HG02642 (cell line): ENCODE measurements at regions not wholly inside any gene's neighbourhood (a gene's known extent, or its start where the extent isn't known, plus 50 kb on each side); places are given as distances from the start of the nearest gene placed in this dataset.

Source experiments
- ATAC-seq: cut with Tn5 transposase; IDR thresholded peaks from one replicate; pipeline ENCODE4 v1.9.1; 2021; ENCODE audit warnings: mild to moderate bottlenecking; ENCODE audit not compliant: unreplicated experiment, poor library complexity

- no peak for ATAC-seq
These were observed 360.3 kb downstream of the WDR11 start for GRCh38 chr10:121211446-121211845.

GRCh38 chr10:121213437-121213836 lies 362.3 kb downstream of the WDR11 start:
- ATAC-seq: no peak

- ATAC-seq: no peak
These were observed 365.1 kb downstream of the WDR11 start for GRCh38 chr10:121216295-121216694.

GRCh38 chr10:121216721-121217181 lies 365.6 kb downstream of the WDR11 start:
- ATAC-seq: no peak

GRCh38 chr10:121217331-121217730 lies 366.2 kb downstream of the WDR11 start:
- ATAC-seq: no peak

- ATAC-seq: no peak
These were observed 369.9 kb downstream of the WDR11 start for GRCh38 chr10:121221072-121221471.

GRCh38 chr10:121221991-121222390 lies 370.8 kb downstream of the WDR11 start:
- no peak for ATAC-seq

GRCh38 chr10:121222842-121223241 lies 371.7 kb downstream of the WDR11 start:
- ATAC-seq: no peak

- no peak for ATAC-seq
These were observed 367.2 kb downstream of the FGFR2 start for GRCh38 chr10:121231079-121231478.

- no peak for ATAC-seq
These were observed 365.8 kb downstream of the FGFR2 start for GRCh38 chr10:121232494-121232893.

- no peak for ATAC-seq
These were observed 362.6 kb downstream of the FGFR2 start for GRCh38 chr10:121235692-121236091.

- no peak for ATAC-seq
These were observed 361.6 kb downstream of the FGFR2 start for GRCh38 chr10:121236621-121237020.

- ATAC-seq: no peak
These were observed 360.5 kb downstream of the FGFR2 start for GRCh38 chr10:121237718-121238117.

GRCh38 chr10:121240011-121240410 lies 358.2 kb downstream of the FGFR2 start:
- no peak for ATAC-seq

- no peak for ATAC-seq
These were observed 357.7 kb downstream of the FGFR2 start for GRCh38 chr10:121240556-121240955.

- no peak for ATAC-seq
These were observed 356.9 kb downstream of the FGFR2 start for GRCh38 chr10:121241337-121241736.

GRCh38 chr10:121242741-121243608 lies 355.3 kb downstream of the FGFR2 start:
- no peak for ATAC-seq

GRCh38 chr10:121243609-121244241 lies 354.5 kb downstream of the FGFR2 start:
- no peak for ATAC-seq

- no peak for ATAC-seq
These were observed 353.4 kb downstream of the FGFR2 start for GRCh38 chr10:121244818-121245217.

GRCh38 chr10:121245754-121246153 lies 352.5 kb downstream of the FGFR2 start:
- ATAC-seq: no peak

- ATAC-seq: no peak
These were observed 350.0 kb downstream of the FGFR2 start for GRCh38 chr10:121248266-121248665.
